GM18508 (cell line): ENCODE measurements at regions not wholly inside any gene's neighbourhood (a gene's known extent, or its start where the extent isn't known, plus 50 kb on each side); places are given as distances from the start of the nearest gene placed in this dataset.
A peak's percentile ranks its signal among the peaks of the same experiment; 100 is the strongest.
"Not testable (repeated sequence)": the region's sequence is repeated elsewhere in the genome, so short reads cannot be mapped to it uniquely, and the experiment has no call there.

Experiments used
- ATAC-seq: cut with Tn5 transposase; IDR thresholded peaks from one replicate; pipeline ENCODE4 v1.9.1; 2021; ENCODE audit warnings: moderate number of reproducible peaks; ENCODE audit not compliant: insufficient read depth, unreplicated experiment

- no peak for ATAC-seq
Measured at GRCh38 chr5:92962752-92963151, 618.3 kb downstream of the NR2F1-AS1 start.

- ATAC-seq = no peak
Measured at GRCh38 chr5:92956886-92957285, 624.1 kb downstream of the NR2F1-AS1 start.

- no peak for ATAC-seq
Measured at GRCh38 chr5:92952243-92952642, 628.8 kb downstream of the NR2F1-AS1 start.

- no peak for ATAC-seq
Measured at GRCh38 chr5:92951746-92952145, 629.3 kb downstream of the NR2F1-AS1 start.

- ATAC-seq = no peak
Measured at GRCh38 chr5:92946546-92946945, 634.5 kb downstream of the NR2F1-AS1 start.

- ATAC-seq = peak; percentile 88
Measured at GRCh38 chr5:92945605-92946097, 635.4 kb downstream of the NR2F1-AS1 start.

GRCh38 chr5:92944903-92945604, 636.0 kb downstream of the NR2F1-AS1 start:
- peak; percentile 10 for ATAC-seq

- no peak for ATAC-seq
Measured at GRCh38 chr5:92944337-92944736, 636.7 kb downstream of the NR2F1-AS1 start.

- no peak for ATAC-seq
Measured at GRCh38 chr5:92942762-92943161, 638.3 kb downstream of the NR2F1-AS1 start.

- ATAC-seq = no peak
Measured at GRCh38 chr5:92941806-92942205, 639.2 kb downstream of the NR2F1-AS1 start.

- ATAC-seq = no peak
Measured at GRCh38 chr5:92939428-92939827, 641.6 kb downstream of the NR2F1-AS1 start.

GRCh38 chr5:92937396-92937795, 643.6 kb downstream of the NR2F1-AS1 start:
- ATAC-seq = not testable (repeated sequence)

- no peak for ATAC-seq
Measured at GRCh38 chr5:92930057-92930456, 651.0 kb downstream of the NR2F1-AS1 start.

GRCh38 chr5:92927291-92927778, 653.7 kb downstream of the NR2F1-AS1 start:
- no peak for ATAC-seq

- ATAC-seq = no peak
Measured at GRCh38 chr5:92923885-92924284, 657.1 kb downstream of the NR2F1-AS1 start.

- ATAC-seq = no peak
Measured at GRCh38 chr5:92922231-92922967, 658.6 kb downstream of the NR2F1-AS1 start.

GRCh38 chr5:92917044-92917443, 664.0 kb downstream of the NR2F1-AS1 start:
- no peak for ATAC-seq

- no peak for ATAC-seq
Measured at GRCh38 chr5:92916036-92916435, 665.0 kb downstream of the NR2F1-AS1 start.

- no peak for ATAC-seq
Measured at GRCh38 chr5:92912283-92912682, 668.7 kb downstream of the NR2F1-AS1 start.

- ATAC-seq = no peak
Measured at GRCh38 chr5:92911851-92912250, 669.2 kb downstream of the NR2F1-AS1 start.

GRCh38 chr5:92911293-92911692, 669.7 kb downstream of the NR2F1-AS1 start:
- ATAC-seq = no peak
